ENCODE measurements at regions not wholly inside any gene's neighbourhood (a gene's known extent, or its start where the extent isn't known, plus 50 kb on each side); places are given as distances from the start of the nearest gene placed in this dataset.

GRCh38 chr1:193729429-193729828 is 543.0 kb upstream of the B3GALT2 start:
- no peak for TF ChIP-seq ZNF12 (CRISPR knock-in tag; IDR thresholded peaks at IDR 0.05)
- TF ChIP-seq, protein P1, sequence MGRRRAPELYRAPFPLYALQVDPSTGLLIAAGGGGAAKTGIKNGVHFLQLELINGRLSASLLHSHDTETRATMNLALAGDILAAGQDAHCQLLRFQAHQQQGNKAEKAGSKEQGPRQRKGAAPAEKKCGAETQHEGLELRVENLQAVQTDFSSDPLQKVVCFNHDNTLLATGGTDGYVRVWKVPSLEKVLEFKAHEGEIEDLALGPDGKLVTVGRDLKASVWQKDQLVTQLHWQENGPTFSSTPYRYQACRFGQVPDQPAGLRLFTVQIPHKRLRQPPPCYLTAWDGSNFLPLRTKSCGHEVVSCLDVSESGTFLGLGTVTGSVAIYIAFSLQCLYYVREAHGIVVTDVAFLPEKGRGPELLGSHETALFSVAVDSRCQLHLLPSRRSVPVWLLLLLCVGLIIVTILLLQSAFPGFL (CRISPR knock-in tag; IDR thresholded peaks at IDR 0.05), result no peak
- no peak for TF ChIP-seq CBFA2T3 (IDR thresholded peaks at IDR 0.05)
- TF ChIP-seq RAD21 (CRISPR knock-in tag; conservative IDR thresholded peaks at IDR 0.05 in 1 of 2, IDR thresholded peaks at IDR 0.05 in 1 of 2), result no peak
- no peak for TF ChIP-seq KLF10 (CRISPR knock-in tag; IDR thresholded peaks at IDR 0.05)
- no peak for TF ChIP-seq MEF2A (IDR thresholded peaks at IDR 0.05; ENCODE audit: control insufficient read depth, low read depth, low read length)
- no peak for TF ChIP-seq POLR2A (conservative IDR thresholded peaks at IDR 0.05)
- TF ChIP-seq PYGO2 (tag; IDR thresholded peaks at IDR 0.05), result no peak
- TF ChIP-seq SIN3B (IDR thresholded peaks at IDR 0.05; ENCODE audit: low read depth), result no peak
- TF ChIP-seq PHF8 (IDR thresholded peaks at IDR 0.05; ENCODE audit: borderline replicate concordance, low read length), result no peak
- no peak for TF ChIP-seq DMBX1 (CRISPR knock-in tag; IDR thresholded peaks at IDR 0.05; ENCODE audit: borderline replicate concordance)

Data from K562 (cell line).